Fibroblast of the conjunctiva (primary cell): ENCODE measurements at regions not wholly inside any gene's neighbourhood (a gene's known extent, or its start where the extent isn't known, plus 50 kb on each side); places are given as distances from the start of the nearest gene placed in this dataset.
A peak's percentile ranks its signal among the peaks of the same experiment; 100 is the strongest.

Experiments
- DNase-seq: peaks from one replicate; pipeline ENCODE4 v3.0.0-alpha.2; 2010; ENCODE audit warnings: low read depth

DNA sequence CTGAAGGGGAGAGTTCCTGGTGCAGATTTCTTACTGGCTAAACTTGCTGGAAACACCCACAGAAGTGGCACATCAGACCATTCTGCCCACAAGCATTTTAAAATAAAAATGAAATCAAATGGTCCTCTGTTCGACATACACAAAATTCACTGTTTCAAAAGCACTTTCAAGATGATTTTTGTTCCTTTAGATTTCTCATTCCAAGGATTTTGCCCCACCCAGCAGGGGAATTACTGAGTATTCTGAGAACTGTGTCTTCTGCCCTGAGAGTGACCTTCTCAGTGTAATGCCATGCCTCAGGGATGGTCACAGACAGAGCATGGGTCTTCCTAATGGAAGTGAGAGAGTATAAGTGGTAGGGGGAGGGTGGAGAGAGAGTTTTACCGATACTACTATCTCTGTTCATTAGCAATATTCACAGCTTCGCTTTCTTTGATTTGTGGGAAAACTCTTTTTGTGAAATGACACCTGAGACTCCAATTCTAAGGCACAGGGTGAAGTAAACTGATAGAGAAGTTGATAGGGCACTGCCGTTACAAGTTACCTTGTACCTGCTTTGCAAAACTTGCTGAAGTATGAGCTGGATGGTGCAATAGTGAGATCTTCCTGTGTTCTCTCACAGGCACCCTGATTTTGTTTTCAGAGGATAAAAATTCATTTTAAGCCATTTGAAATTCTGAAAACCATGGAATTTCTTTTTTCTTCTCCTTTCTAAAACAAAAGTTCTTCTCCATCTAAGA is 95.8 kb upstream of the CD180 start:
- no peak for DNase-seq

- no peak for DNase-seq
Observed at GRCh38 chr5:67291671-67292070, 95.1 kb upstream of the CD180 start.

DNA sequence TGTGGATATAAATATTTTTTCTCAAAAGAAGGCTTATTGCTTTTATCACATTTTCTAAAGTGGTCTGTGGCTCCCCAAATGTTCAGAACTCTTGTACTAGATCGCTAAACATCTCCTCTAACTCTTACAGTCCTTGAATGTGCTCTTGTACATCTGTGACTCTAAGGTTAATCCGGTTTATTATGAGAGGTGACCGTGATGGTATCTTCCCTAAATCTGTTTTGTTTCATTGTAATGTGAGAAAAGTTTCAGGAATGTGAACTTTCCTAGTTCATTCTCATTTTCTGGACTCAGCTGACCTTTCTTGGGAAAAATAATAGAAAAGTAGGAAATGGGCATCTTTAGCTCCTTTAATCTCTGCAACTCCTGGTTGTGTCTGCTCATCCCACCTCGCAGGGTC is 94.5 kb upstream of the CD180 start:
- no peak for DNase-seq

DNA sequence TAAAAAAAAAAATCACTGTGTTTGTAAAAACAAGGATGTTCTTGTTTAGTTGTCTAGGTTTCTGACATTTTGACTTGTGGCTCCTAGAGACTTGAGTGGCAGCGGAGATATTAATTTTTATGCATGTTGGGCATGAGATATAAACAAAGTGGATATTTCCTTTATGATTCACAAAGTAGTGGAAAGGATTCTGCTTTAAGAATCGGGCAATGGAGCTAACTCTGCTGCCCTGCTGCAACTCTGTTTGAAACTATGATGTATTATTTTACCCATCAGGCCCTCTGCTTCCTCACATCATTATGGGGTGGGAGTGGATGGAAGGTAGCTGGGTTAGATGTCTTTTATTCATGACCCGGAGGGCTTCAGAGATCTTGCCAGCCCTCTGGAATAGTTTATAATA is 94.1 kb upstream of the CD180 start:
- DNase-seq, result no peak

DNA sequence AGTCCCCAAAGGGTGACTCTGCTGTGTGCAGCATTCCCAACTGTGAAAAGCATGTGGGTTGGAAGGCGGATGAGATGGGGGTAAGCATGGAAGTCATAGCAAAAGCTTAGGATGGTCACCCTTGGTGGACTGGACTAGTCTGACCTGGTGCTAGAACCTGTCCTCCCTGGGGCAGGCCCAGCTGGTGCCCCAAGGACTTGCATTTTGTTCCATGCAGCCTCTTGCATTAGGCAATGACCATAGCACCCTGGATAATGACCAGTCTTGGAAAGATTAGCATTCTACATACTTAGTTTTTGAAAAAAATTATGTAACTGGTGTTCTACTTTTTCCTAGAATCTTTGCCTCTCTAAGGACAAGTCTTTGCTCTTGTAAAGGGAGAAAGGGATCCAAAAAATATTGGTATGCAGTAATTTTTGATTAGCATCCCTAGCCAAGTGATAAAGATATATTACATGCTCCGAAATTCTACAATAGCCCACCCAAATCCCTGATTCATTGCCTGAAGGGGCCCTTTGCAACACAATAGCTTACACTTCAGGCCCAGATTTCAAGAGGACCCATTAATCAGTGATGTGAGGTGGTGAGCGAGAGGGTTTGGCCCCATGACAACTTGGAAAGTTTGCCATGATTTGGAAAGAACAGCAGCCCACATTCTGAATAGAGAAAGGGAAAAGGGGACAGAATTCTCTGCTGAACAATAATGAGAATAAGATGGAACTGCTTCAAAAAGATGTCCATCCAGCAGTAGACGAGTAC is 93.3 kb upstream of the CD180 start:
- no peak for DNase-seq

DNA sequence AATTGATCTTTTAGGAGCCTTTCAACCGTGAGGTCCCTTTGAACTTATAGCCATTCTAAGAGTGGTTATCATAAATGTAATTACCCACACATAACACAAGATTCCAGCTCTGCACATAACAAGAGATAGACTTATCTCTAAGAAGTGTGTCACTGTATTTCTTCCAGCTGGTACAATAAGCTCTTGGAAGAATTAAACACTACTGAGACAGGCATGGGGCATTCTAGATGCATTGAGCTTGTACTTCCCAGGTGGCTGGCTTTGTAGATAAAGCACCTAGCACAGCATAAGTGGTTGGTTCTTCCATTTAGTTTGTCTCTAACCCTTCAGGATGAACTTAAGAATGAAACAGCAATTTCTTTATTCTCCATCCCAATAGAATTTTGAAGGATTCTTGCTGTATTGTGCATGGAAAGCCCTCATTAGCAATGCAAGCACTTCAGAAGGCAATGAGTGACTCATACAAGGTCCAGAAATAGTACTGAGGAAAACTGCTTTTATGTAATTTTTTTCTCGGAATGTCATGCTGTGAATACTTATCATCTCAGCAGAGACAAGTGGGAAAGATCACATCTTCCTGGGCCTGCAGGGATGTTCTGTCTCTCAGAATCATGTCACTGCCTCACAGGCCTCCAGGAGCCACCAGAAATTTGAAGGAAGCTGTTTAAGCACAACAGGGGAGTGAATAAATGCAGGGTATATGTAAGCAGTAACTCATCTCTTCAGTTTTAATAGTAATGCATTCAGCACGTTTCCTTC is 91.1 kb upstream of the CD180 start:
- DNase-seq, result no peak

- DNase-seq, result no peak
Observed at GRCh38 chr5:67286006-67286405, 89.4 kb upstream of the CD180 start.

DNA sequence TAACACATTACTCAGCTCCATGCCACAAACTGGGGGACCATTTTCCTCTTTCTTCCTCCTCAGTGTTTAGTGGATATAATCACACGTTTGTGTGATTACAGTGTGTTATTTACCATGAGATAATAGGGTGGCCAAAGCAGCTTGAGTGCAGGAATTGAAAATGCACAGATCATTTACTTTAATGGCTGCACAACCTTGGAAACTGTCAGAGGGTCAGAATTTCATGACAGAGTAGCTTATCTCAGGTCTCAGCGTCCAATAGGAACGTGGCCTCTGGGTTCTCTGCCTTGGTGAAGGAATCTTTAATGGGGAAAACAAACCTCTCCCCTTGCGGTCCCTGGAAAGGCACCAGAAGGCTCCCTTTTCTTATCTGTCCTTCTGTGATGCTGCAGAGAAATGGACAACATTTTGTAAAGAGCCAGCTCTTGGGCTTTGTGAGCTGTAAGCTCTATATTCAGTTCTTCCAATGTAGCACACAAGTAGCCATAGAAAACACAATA is 87.4 kb upstream of the CD180 start:
- DNase-seq, result no peak

GRCh38 chr5:67283275-67283987 is 86.8 kb upstream of the CD180 start:
- no peak for DNase-seq

DNA sequence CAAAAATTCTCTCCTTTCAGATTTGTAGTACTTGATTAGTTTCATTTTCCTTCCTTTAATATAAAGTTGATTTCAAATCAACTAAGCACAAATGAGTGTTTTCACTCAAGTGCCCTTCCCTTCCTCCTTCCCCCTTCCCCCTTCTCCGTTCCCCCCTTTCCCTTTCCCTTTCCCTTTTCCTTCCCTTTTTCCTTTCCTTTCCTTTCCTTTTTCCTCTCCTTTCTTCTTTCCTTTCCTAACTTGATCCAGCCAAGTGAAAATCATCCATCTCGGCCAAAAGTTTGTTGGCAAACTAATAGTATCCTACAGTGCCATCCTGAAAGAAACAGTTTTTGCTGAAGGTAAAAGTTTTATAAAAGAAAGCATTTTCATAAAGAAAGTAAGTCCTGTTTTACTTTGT is 85.3 kb upstream of the CD180 start:
- DNase-seq, result no peak

- DNase-seq, result no peak
Observed at GRCh38 chr5:67273689-67274356, 77.2 kb upstream of the CD180 start.

GRCh38 chr5:67272453-67273130 is 76.0 kb upstream of the CD180 start:
- DNase-seq, result no peak

DNA sequence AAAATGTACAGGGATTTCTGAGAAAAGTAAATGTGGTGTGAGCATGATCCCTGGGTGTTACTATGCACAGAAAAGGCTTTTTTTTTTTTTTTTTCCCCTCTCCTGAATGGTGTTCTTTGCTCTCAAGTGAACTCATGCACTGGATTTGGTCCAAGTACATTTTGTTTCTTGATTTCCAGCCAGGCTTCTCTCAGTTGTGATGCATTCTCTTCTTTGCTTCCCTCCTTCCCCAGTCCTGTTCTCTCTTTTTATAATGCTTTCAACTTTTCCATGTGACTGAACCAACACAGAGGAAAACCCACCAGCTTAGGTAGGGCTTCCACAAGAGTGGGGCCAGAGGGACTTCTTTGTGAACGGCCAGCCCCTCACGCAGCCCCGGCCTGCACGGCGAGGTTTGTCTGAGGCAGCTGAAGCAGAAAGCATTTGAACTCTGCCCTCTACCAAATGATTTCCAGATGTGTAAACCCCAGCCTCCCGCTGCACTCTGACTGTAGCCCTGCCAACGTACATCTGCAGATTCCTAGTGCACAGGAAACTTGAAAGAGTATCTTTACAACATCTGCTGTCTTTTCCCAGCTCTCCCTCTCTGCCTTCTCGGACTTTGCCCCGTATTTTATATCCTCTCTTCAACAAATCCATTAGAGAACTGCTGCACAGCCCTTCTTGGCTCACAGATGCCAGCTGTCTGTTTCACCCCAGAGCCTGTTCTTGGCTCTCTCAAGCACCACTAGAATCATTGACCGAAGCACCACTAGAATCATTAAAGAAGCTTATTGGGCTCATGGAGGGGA is 71.8 kb upstream of the CD180 start:
- peak; percentile 99 for DNase-seq

- DNase-seq, result peak; percentile 42
Observed at GRCh38 chr5:67267512-67268216, 71.1 kb upstream of the CD180 start.

- DNase-seq, result no peak
Observed at GRCh38 chr5:67266654-67267350, 70.2 kb upstream of the CD180 start.

- no peak for DNase-seq
Observed at GRCh38 chr5:67265951-67266350, 69.4 kb upstream of the CD180 start.

DNA sequence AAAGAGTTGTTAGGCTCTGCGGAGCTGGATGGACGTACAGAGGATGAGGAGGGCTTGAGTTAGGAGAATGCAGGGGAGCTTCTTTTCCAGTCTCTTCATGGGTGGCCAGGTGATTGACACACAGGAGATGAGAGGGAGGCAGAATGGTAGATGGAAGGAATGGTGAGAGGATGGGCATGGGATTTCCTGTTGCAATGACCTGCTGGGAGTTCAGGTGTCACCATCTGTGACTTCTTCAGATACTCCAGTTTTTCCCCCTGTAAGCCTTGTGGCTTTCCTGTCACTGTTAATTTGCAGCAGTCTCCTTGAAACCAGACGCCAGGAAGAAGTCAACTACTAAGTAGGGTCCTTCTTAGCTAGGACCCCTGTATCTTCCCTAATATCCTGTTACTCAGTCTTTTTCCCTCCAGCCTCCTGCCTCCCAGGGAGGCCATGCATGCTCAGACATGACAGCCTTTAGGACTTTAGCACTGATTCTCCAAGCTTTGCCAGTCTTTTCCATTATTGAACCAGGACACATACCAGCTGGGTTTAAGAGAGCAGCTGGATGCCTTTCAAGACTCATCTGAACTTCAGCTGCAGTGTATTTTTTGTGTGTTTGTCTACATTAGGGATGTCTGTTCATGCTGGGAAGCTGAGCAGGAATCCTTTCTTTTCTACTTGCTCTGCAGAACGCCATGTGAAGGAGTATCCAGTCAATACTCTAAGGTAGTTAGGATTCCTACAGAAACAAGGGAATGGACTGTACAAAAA is 67.2 kb upstream of the CD180 start:
- no peak for DNase-seq

GRCh38 chr5:67262956-67263355 is 66.4 kb upstream of the CD180 start:
- DNase-seq, result no peak
